PC-3 (cell line): ENCODE measurements at regions not wholly inside any gene's neighbourhood (a gene's known extent, or its start where the extent isn't known, plus 50 kb on each side); places are given as distances from the start of the nearest gene placed in this dataset.
"Not testable (repeated sequence)": the region's sequence is repeated elsewhere in the genome, so short reads cannot be mapped to it uniquely, and the experiment has no call there.

Experiments used
- EZH2 ChIP-seq: fragments of 300-600 bp; sonication (generic); IDR thresholded peaks from one replicate; pipeline ENCODE4 v1.6.1; 2017; ENCODE audit warnings: antibody characterized with exemption, mild to moderate bottlenecking, low read length; ENCODE audit not compliant: unreplicated experiment
- EZH2phosphoT487 ChIP-seq: fragments of 300-600 bp; sonication (generic); IDR thresholded peaks from 2 replicates; pipeline ENCODE4 v1.6.1; 2018; ENCODE audit warnings: mild to moderate bottlenecking, antibody characterized with exemption, low read length, borderline replicate concordance
- TF ChIP-seq, protein P1 (sequence below): fragments of 300-600 bp; sonication (generic); conservative IDR thresholded peaks from 2 replicates; pipeline ENCODE4 v1.5.1; 2017; ENCODE audit warnings: antibody characterized with exemption, low read depth, mild to moderate bottlenecking, low read length

DNA sequence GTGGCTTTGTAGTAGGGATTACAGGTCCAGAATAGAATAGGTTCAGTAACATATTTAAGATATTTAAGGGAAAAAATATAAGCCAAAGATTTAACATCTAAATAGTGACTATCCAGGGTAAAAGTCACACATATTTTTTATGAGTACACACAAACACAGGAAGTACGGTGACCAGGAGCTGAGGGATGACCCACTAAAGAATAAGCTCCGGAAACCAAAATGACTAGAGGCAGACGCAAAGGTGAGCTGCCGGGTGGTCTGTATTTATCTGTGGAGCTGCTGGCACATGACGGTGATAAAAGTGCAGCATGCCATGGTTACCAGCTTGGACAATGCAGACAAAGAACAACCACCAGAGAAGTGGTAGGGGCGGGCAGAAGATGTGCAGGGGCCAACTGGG, 73.9 kb upstream of the FBXO28 start:
- TF ChIP-seq, protein P1, sequence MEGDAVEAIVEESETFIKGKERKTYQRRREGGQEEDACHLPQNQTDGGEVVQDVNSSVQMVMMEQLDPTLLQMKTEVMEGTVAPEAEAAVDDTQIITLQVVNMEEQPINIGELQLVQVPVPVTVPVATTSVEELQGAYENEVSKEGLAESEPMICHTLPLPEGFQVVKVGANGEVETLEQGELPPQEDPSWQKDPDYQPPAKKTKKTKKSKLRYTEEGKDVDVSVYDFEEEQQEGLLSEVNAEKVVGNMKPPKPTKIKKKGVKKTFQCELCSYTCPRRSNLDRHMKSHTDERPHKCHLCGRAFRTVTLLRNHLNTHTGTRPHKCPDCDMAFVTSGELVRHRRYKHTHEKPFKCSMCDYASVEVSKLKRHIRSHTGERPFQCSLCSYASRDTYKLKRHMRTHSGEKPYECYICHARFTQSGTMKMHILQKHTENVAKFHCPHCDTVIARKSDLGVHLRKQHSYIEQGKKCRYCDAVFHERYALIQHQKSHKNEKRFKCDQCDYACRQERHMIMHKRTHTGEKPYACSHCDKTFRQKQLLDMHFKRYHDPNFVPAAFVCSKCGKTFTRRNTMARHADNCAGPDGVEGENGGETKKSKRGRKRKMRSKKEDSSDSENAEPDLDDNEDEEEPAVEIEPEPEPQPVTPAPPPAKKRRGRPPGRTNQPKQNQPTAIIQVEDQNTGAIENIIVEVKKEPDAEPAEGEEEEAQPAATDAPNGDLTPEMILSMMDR: not testable (repeated sequence)
- TF ChIP-seq EZH2, EZH2phosphoT487: not testable (repeated sequence)
